Neural cell (in vitro differentiated cells): ENCODE measurements at regions not wholly inside any gene's neighbourhood (a gene's known extent, or its start where the extent isn't known, plus 50 kb on each side); places are given as distances from the start of the nearest gene placed in this dataset.

ENCODE experiments used
- H2AFZ ChIP-seq: fragments of 200-600, 300-800 bp; sonication (generic), shearing (Covaris generic); 2 replicates; pipeline ENCODE4 v1.6.0; 2014; ENCODE audit warnings: low read depth, mild to moderate bottlenecking, antibody characterized with exemption, low read length, moderate library complexity
- H3F3A ChIP-seq: fragments of 200-600 bp; shearing (Covaris generic); 2 replicates; pipeline ENCODE4 v1.6.1; 2016; ENCODE audit warnings: mild to moderate bottlenecking, moderate library complexity, mixed read lengths, antibody characterized with exemption, low read length; ENCODE audit not compliant: insufficient read depth, poor library complexity, severe bottlenecking
- H3K27ac ChIP-seq: fragments of 200-600, 300-800 bp; sonication (generic), shearing (Covaris generic); 2 replicates; pipeline ENCODE4 v1.5.1; 2014; ENCODE audit warnings: mild to moderate bottlenecking, low read length, moderate library complexity
- H3K27me3 ChIP-seq: fragments of 300-800, 200-600 bp; sonication (generic), shearing (Covaris generic); 2 replicates; pipeline ENCODE4 v1.6.0; 2014; ENCODE audit warnings: mild to moderate bottlenecking, low read depth, low read length, moderate library complexity; ENCODE audit not compliant: insufficient read depth
- H3K36me3 ChIP-seq: fragments of 300-800, 200-600 bp; sonication (generic), shearing (Covaris generic); 2 replicates; pipeline ENCODE4 v1.5.1; 2014; ENCODE audit warnings: mild to moderate bottlenecking, antibody characterized with exemption, low read length, moderate library complexity; ENCODE audit not compliant: insufficient read depth
- H3K4me2 ChIP-seq: fragments of 300-800, 200-600 bp; sonication (generic), shearing (Covaris generic); 2 replicates; pipeline ENCODE4 v1.6.0; 2014; ENCODE audit warnings: mild to moderate bottlenecking, low read length
- H3K4me3 ChIP-seq: fragments of 300-800, 200-600 bp; sonication (generic), shearing (Covaris generic); 2 replicates; pipeline ENCODE4 v1.5.1; 2014; ENCODE audit warnings: mild to moderate bottlenecking, low read length, moderate library complexity
- H3K79me2 ChIP-seq: fragments of 200-600 bp; shearing (Covaris generic); replicated peaks from 2 replicates; pipeline ENCODE4 v1.6.0; 2014; ENCODE audit warnings: mild to moderate bottlenecking, low read length, moderate library complexity; ENCODE audit not compliant: insufficient read depth
- H3K9ac ChIP-seq: fragments of 300-800, 200-600 bp; sonication (generic), shearing (Covaris generic); 2 replicates; pipeline ENCODE4 v1.6.1; 2016; ENCODE audit warnings: mild to moderate bottlenecking, low read length, mixed read lengths
- H3K9me2 ChIP-seq: fragments of 200-600 bp; shearing (Covaris generic); 2 replicates; pipeline ENCODE4 v1.6.1; 2016; ENCODE audit warnings: mild to moderate bottlenecking, low read length, mixed read lengths; ENCODE audit not compliant: insufficient read depth
- H3K9me3 ChIP-seq: fragments of 200-600, 300-800 bp; sonication (generic), shearing (Covaris generic); 2 replicates; pipeline ENCODE4 v1.6.1; 2016; ENCODE audit warnings: mild to moderate bottlenecking, mixed run types, low read length, moderate library complexity, mixed read lengths
- H4K20me1 ChIP-seq: fragments of 200-600 bp; shearing (Covaris generic); 2 replicates; pipeline ENCODE4 v1.6.1; 2016; ENCODE audit warnings: mild to moderate bottlenecking, mixed run types; ENCODE audit not compliant: insufficient read depth
- CTCF ChIP-seq: fragments of 450-650 bp; IDR thresholded peaks from 2 replicates; pipeline ENCODE4 v1.5.1; 2014; ENCODE audit warnings: antibody characterized with exemption, mild to moderate bottlenecking, moderate library complexity; ENCODE audit not compliant: poor library complexity, severe bottlenecking
- EP300 ChIP-seq: fragments of 450-650 bp; conservative IDR thresholded peaks from 2 replicates; pipeline ENCODE4 v1.6.1; 2014; ENCODE audit warnings: antibody characterized with exemption, mild to moderate bottlenecking, moderate library complexity; ENCODE audit not compliant: poor library complexity, severe bottlenecking
- EZH2 ChIP-seq: fragments of 200-600, 300-800 bp; shearing (Covaris generic), sonication (generic); IDR thresholded peaks from 2 replicates; pipeline ENCODE4 v1.6.1; 2014; ENCODE audit warnings: antibody characterized with exemption, low read length, borderline replicate concordance, mild to moderate bottlenecking; ENCODE audit not compliant: insufficient read depth, poor library complexity, severe bottlenecking
- MXI1 ChIP-seq: fragments of 450-650 bp; conservative IDR thresholded peaks from 2 replicates; pipeline ENCODE4 v1.6.1; 2014; ENCODE audit warnings: antibody characterized with exemption, mild to moderate bottlenecking; ENCODE audit not compliant: poor library complexity, severe bottlenecking
- POLR2AphosphoS5 ChIP-seq: IDR thresholded peaks from 2 replicates; pipeline ENCODE4 v1.6.1; 2012
- RAD21 ChIP-seq: fragments of 450-650 bp; conservative IDR thresholded peaks from 2 replicates; pipeline ENCODE4 v1.6.1; 2014; ENCODE audit warnings: antibody characterized with exemption, mild to moderate bottlenecking, moderate library complexity
- REST ChIP-seq: IDR thresholded peaks from 2 replicates; pipeline ENCODE4 v1.6.1; 2012; ENCODE audit warnings: borderline replicate concordance
- SMC3 ChIP-seq: fragments of 450-650 bp; conservative IDR thresholded peaks from 2 replicates; pipeline ENCODE4 v1.6.1; 2014; ENCODE audit warnings: antibody characterized with exemption, mild to moderate bottlenecking, moderate library complexity; ENCODE audit not compliant: poor library complexity
- TAF1 ChIP-seq: IDR thresholded peaks from 2 replicates; pipeline ENCODE4 v1.6.1; 2012; ENCODE audit warnings: low read depth

- H3K79me2 ChIP-seq, result no peaks in the 10 kb centered on the region
- H3K4me2 ChIP-seq, result no peak overlapping the region
- H3K36me3 ChIP-seq, result no peaks in the 10 kb centered on the region
- H3F3A ChIP-seq, result no peaks in the 10 kb centered on the region
- no peak overlapping the region for H3K4me3 ChIP-seq
- no peak overlapping the region for H2AFZ ChIP-seq
- TF ChIP-seq MXI1 (no peak), CTCF (no peak), REST (no peak), EZH2 (no peak), SMC3 (no peak), TAF1 (no peak), EP300 (no peak), RAD21 (no peak), POLR2AphosphoS5 (no peak)
- H4K20me1 ChIP-seq, result no peaks in the 10 kb centered on the region
- no peaks in the 10 kb centered on the region for H3K27me3 ChIP-seq
- H3K9me2 ChIP-seq, result no peaks in the 10 kb centered on the region
- no peaks in the 10 kb centered on the region for H3K9me3 ChIP-seq
- H3K9ac ChIP-seq, result no peak overlapping the region
- H3K27ac ChIP-seq, result no peak overlapping the region
These were observed 149.1 kb upstream of the CNTN5 start for GRCh38 chr11:98871690-98872089.

- Histone ChIP-seq H3K9me2 (no peaks in the 10 kb centered on the region), H3F3A (no peaks in the 10 kb centered on the region), H3K79me2 (no peaks in the 10 kb centered on the region), H3K4me2 (no peak overlapping the region), H3K27ac (no peak overlapping the region), H3K9me3 (no peaks in the 10 kb centered on the region), H3K27me3 (no peaks in the 10 kb centered on the region), H4K20me1 (no peaks in the 10 kb centered on the region), H3K4me3 (no peak overlapping the region), H3K36me3 (no peaks in the 10 kb centered on the region), H2AFZ (no peak overlapping the region), H3K9ac (no peak overlapping the region)
- no peak for TF ChIP-seq POLR2AphosphoS5
- no peak for TF ChIP-seq RAD21
- TF ChIP-seq MXI1, result no peak
- TF ChIP-seq EZH2, result no peak
- no peak for TF ChIP-seq TAF1
- no peak for TF ChIP-seq EP300
- no peak for TF ChIP-seq REST
- no peak for TF ChIP-seq SMC3
- TF ChIP-seq CTCF, result no peak
These were observed 146.7 kb upstream of the CNTN5 start for GRCh38 chr11:98874050-98874449.
